Upper lobe of left lung (tissue), 4 donors: ENCODE measurements at regions not wholly inside any gene's neighbourhood (a gene's known extent, or its start where the extent isn't known, plus 50 kb on each side); places are given as distances from the start of the nearest gene placed in this dataset.

Experiments
- CTCF ChIP-seq, 6 experiments: fragments of 450-650 bp in 4 of 6; fragments of 200-600 bp in 2 of 6; sonication (generic) in 2 of 6; IDR thresholded peaks; one replicate each; pipeline ENCODE4 v1.5.1; 2016 to 2019; ENCODE audit warnings: antibody characterized with exemption in 6 of 6
- POLR2A ChIP-seq, 4 donors: fragments of 450-650 bp; IDR thresholded peaks; one replicate each; pipeline ENCODE4 v1.5.1; 2016 to 2017; ENCODE audit warnings: antibody characterized with exemption in 4 of 4, mild to moderate bottlenecking in 2 of 4
- POLR2AphosphoS5 ChIP-seq, 2 donors: sonication (generic); formaldehyde crosslinking; IDR thresholded peaks; one replicate each; pipeline ENCODE4 v1.5.1; 2017; ENCODE audit warnings: antibody characterized with exemption in 2 of 2

GRCh38 chr1:224047538-224047937 is 66.4 kb upstream of the FBXO28 start:
- TF ChIP-seq CTCF (IDR thresholded peaks at IDR 0.05) (no peak), POLR2AphosphoS5 (IDR thresholded peaks at IDR 0.05) (no peak), POLR2A (IDR thresholded peaks at IDR 0.05) (no peak)
